GM10248 (cell line): ENCODE measurements at regions not wholly inside any gene's neighbourhood (a gene's known extent, or its start where the extent isn't known, plus 50 kb on each side); places are given as distances from the start of the nearest gene placed in this dataset.

Experiments
- CTCF ChIA-PET: fragments of 300-600 bp; sonication (Branson Sonifier 250); formaldehyde crosslinking; extraction: SDS; loops from one replicate; lab custom pipeline; 2021; ENCODE audit warnings: antibody characterized with exemption; lab: Yijun Ruan, JAX
- POLR2A ChIA-PET: fragments of 350-650 bp; sonication (Branson Sonifier 250); formaldehyde crosslinking; extraction: SDS; loops from one replicate; lab custom pipeline; 2020; ENCODE audit warnings: antibody characterized with exemption; lab: Yijun Ruan, JAX
- DNase-seq: peaks from one replicate; pipeline ENCODE4 v3.0.0; 2012; ENCODE audit errors: extremely low spot score
- CTCF ChIP-seq: IDR thresholded peaks from 2 replicates; pipeline ENCODE4 v1.5.1; 2012; ENCODE audit warnings: mild to moderate bottlenecking, low read depth; ENCODE audit errors: extremely low read depth, missing control alignments, control extremely low read depth

GRCh38 chr2:194264586-194264985 is 1392.4 kb upstream of the SLC39A10 start:
- TF ChIP-seq CTCF: no peak
- ChIA-PET CTCF (interaction anchor here (1.1 kb wide), 1 partner anchor 14 kb away, joined by 3 read pairs; no protein-coding TSS in a partner anchor), POLR2A (no interaction called here)

GRCh38 chr2:194260185-194260584 is 1396.8 kb upstream of the SLC39A10 start:
- no peak for TF ChIP-seq CTCF
- ChIA-PET POLR2A (no interaction called here), CTCF (interaction anchor here (1.4 kb wide), 1 partner anchor 36 kb away, joined by 3 read pairs; no protein-coding TSS in a partner anchor)
- DNase-seq: no peak

More at GRCh38 chr2:194264586-194264985, 1392.4 kb upstream of the SLC39A10 start:
- no peak for DNase-seq

GRCh38 chr2:194257095-194257494 is 1399.9 kb upstream of the SLC39A10 start:
- CTCF ChIA-PET: no interaction called here
- no peak for TF ChIP-seq CTCF

GRCh38 chr2:194253528-194254259 is 1403.3 kb upstream of the SLC39A10 start:
- POLR2A ChIA-PET: interaction anchor here (0.6 kb wide), 1 partner anchor 29 kb away, joined by 3 read pairs; no protein-coding TSS in a partner anchor
- DNase-seq: no peak
- CTCF ChIA-PET: interaction anchor here (1.1 kb wide), 1 partner anchor 12 kb away, joined by 3 read pairs; no protein-coding TSS in a partner anchor
- no peak for TF ChIP-seq CTCF

More at GRCh38 chr2:194257095-194257494, 1399.9 kb upstream of the SLC39A10 start:
- no peak for DNase-seq
- POLR2A ChIA-PET: no interaction called here

GRCh38 chr2:194252127-194252526 is 1404.9 kb upstream of the SLC39A10 start:
- no peak for TF ChIP-seq CTCF
- ChIA-PET CTCF (interaction anchor here (1.0 to 1.4 kb wide), 3 partner anchors 11 to 20 kb away, joined by 4 to 7 read pairs (median 5); no protein-coding TSS in a partner anchor), POLR2A (no interaction called here)
- no peak for DNase-seq

GRCh38 chr2:194232600-194232999 is 1424.4 kb upstream of the SLC39A10 start:
- ChIA-PET POLR2A (no interaction called here), CTCF (no interaction called here)
- no peak for TF ChIP-seq CTCF
- DNase-seq: no peak
